A549 (cell line): ENCODE measurements at regions not wholly inside any gene's neighbourhood (a gene's known extent, or its start where the extent isn't known, plus 50 kb on each side); places are given as distances from the start of the nearest gene placed in this dataset.

ENCODE experiments used
- ATAC-seq, 2 experiments: fragments of 200-7000 bp in 1 of 2; fragments of >200 bp in 1 of 2; cut with Nextera tagmentation in 1 of 2; cut with Tn5 transposase in 1 of 2; 3 replicates each; pipeline versions ENCODE4 v1.8.0 to v1.9.1; 2018 to 2020; ENCODE audit warnings: mild to moderate bottlenecking in 1 of 2, moderate library complexity in 1 of 2
- CTCF ChIA-PET: fragments of 300-600 bp; sonication (Branson Sonifier 250); formaldehyde crosslinking; extraction: SDS; loops from one replicate; lab custom pipeline; 2021; ENCODE audit warnings: antibody characterized with exemption, inconsistent platforms; lab: Yijun Ruan, JAX
- POLR2A ChIA-PET: fragments of 350-600 bp; formaldehyde crosslinking; extraction: SDS; loops from one replicate; lab custom pipeline; 2021; ENCODE audit warnings: antibody characterized with exemption, inconsistent platforms; lab: Yijun Ruan, JAX
- DNase-seq, 2 experiments: peaks; one replicate each; pipeline versions ENCODE4 v3.0.0 to v3.0.0-alpha.2; 2011 to 2016; ENCODE audit warnings: low read depth in 1 of 2, low spot score in 1 of 2
- FAIRE-seq: peaks from 2 replicates; lab custom pipeline; 2011; peaks lifted over from hg19 to GRCh38; lab: Jason Lieb, UNC
- H3K27ac ChIP-seq, 2 experiments: fragments of >200 bp; sonication (Bioruptor Twin); formaldehyde crosslinking; 3 replicates each; pipeline ENCODE4 v1.5.1; 2016 to 2017
- H3K4me1 ChIP-seq: fragments of >200 bp; sonication (Bioruptor Twin); formaldehyde crosslinking; 3 replicates; pipeline ENCODE4 v1.6.1; 2016
- H3K4me2 ChIP-seq: fragments of >200 bp; sonication (Bioruptor Twin); formaldehyde crosslinking; 3 replicates; pipeline ENCODE4 v1.6.1; 2016
- H3K4me3 ChIP-seq: fragments of >200 bp; sonication (Bioruptor Twin); formaldehyde crosslinking; 3 replicates; pipeline ENCODE4 v1.5.1; 2016
- H3K9me3 ChIP-seq: fragments of >200 bp; sonication (Bioruptor Twin); formaldehyde crosslinking; 3 replicates; pipeline ENCODE4 v1.6.1; 2016
- CBX8 ChIP-seq: fragments of 200-600 bp; sonication (generic); IDR thresholded peaks from 2 replicates; pipeline ENCODE4 v1.6.1; 2016
- CEBPB ChIP-seq, 2 experiments: fragments of >200 bp in 1 of 2; sonication (Bioruptor Twin) in 1 of 2; formaldehyde crosslinking in 1 of 2; IDR thresholded peaks; 2 replicates each; pipeline ENCODE4 v1.6.1; 2012 to 2016
- CHD2 ChIP-seq: fragments of 150-350 bp; IDR thresholded peaks from 2 replicates; pipeline ENCODE4 v1.6.1; 2014; ENCODE audit warnings: low read length; ENCODE audit not compliant: partially characterized antibody
- CHD4 ChIP-seq: fragments of 200-600 bp; sonication (generic); IDR thresholded peaks from 2 replicates; pipeline ENCODE4 v1.6.1; 2016; ENCODE audit warnings: antibody characterized with exemption, mild to moderate bottlenecking, borderline replicate concordance
- ELK1 ChIP-seq: fragments of 150-350 bp; IDR thresholded peaks from 2 replicates; pipeline ENCODE4 v1.6.1; 2014; ENCODE audit warnings: low read depth, mild to moderate bottlenecking, low read length
- EP300 ChIP-seq, 2 experiments: fragments of >200 bp; sonication (Bioruptor Twin); formaldehyde crosslinking; IDR thresholded peaks; 2 replicates in 1 of 2; 3 replicates in 1 of 2; pipeline ENCODE4 v1.6.1; 2016 to 2017
- ESRRA ChIP-seq: fragments of 150-350 bp; IDR thresholded peaks from 2 replicates; pipeline ENCODE4 v1.6.1; 2014; ENCODE audit warnings: mild to moderate bottlenecking, low read length, borderline replicate concordance
- GATA3 ChIP-seq: IDR thresholded peaks from 2 replicates; pipeline ENCODE4 v1.6.1; 2012; ENCODE audit warnings: borderline replicate concordance
- HDAC2 ChIP-seq: fragments of 200-600 bp; sonication (generic); IDR thresholded peaks from 2 replicates; pipeline ENCODE4 v1.6.1; 2016
- HMGXB4 ChIP-seq: fragments of 250-450 bp; sonication (Bioruptor Pico); IDR thresholded peaks from 2 replicates; pipeline ENCODE4 v1.5.0; 2021; ENCODE audit warnings: mild to moderate bottlenecking, moderate library complexity, borderline replicate concordance
- HOXB13 ChIP-seq: fragments of 250-450 bp; sonication (Bioruptor Pico); IDR thresholded peaks from 2 replicates; pipeline ENCODE4 v1.5.0; 2020; ENCODE audit warnings: low read depth, mild to moderate bottlenecking, moderate library complexity
- JUNB ChIP-seq: fragments of >200 bp; sonication (Bioruptor Twin); formaldehyde crosslinking; IDR thresholded peaks from 2 replicates; pipeline ENCODE4 v1.6.1; 2016
- KDM1A ChIP-seq: fragments of 200-600 bp; sonication (generic); IDR thresholded peaks from 2 replicates; pipeline ENCODE4 v1.6.1; 2016; ENCODE audit warnings: low read depth, mild to moderate bottlenecking
- KDM5A ChIP-seq: fragments of 200-600 bp; sonication (generic); IDR thresholded peaks from 2 replicates; pipeline ENCODE4 v1.6.1; 2016; ENCODE audit warnings: antibody characterized with exemption, mild to moderate bottlenecking
- MAFK ChIP-seq: fragments of 450-650 bp; IDR thresholded peaks from 2 replicates; pipeline ENCODE4 v1.6.1; 2014; ENCODE audit not compliant: partially characterized antibody
- MAZ ChIP-seq: fragments of 150-350 bp; IDR thresholded peaks from 2 replicates; pipeline ENCODE4 v1.6.1; 2014; ENCODE audit warnings: antibody characterized with exemption, low read depth, low read length, borderline replicate concordance
- NFE2L2 ChIP-seq: fragments of 150-350 bp; conservative IDR thresholded peaks from 2 replicates; pipeline ENCODE4 v1.6.1; 2014; ENCODE audit warnings: low read length
- NPAS2 ChIP-seq: fragments of 250-450 bp; sonication (Bioruptor Pico); IDR thresholded peaks from 2 replicates; pipeline ENCODE4 v1.8.0; 2022; ENCODE audit warnings: mild to moderate bottlenecking, moderate library complexity, borderline replicate concordance
- NR3C1 ChIP-seq: fragments of >200 bp; sonication (Bioruptor Twin); formaldehyde crosslinking; IDR thresholded peaks from 3 replicates; pipeline ENCODE4 v1.6.1; 2017
- PBX3 ChIP-seq: IDR thresholded peaks from 2 replicates; pipeline ENCODE4 v1.6.1; 2012
- POLR2AphosphoS2 ChIP-seq: conservative IDR thresholded peaks from 2 replicates; pipeline ENCODE4 v1.6.1; 2012; ENCODE audit warnings: low read length, improper control_type of control experiment, inconsistent platforms
- RAD21 ChIP-seq, 2 experiments: fragments of >200 bp in 1 of 2; sonication (Bioruptor Twin) in 1 of 2; formaldehyde crosslinking in 1 of 2; IDR thresholded peaks in 1 of 2; conservative IDR thresholded peaks in 1 of 2; 2 replicates in 1 of 2; 3 replicates in 1 of 2; pipeline ENCODE4 v1.6.1; 2012 to 2018; ENCODE audit warnings: inconsistent platforms in 1 of 2
- RARB ChIP-seq: fragments of 250-450 bp; sonication (Bioruptor Pico); IDR thresholded peaks from 2 replicates; pipeline ENCODE4 v1.8.0; 2021; ENCODE audit warnings: mild to moderate bottlenecking, moderate library complexity
- RCOR1 ChIP-seq: fragments of 150-350 bp; IDR thresholded peaks from 2 replicates; pipeline ENCODE4 v1.6.1; 2014; ENCODE audit warnings: antibody characterized with exemption, low read length, low read depth
- SMC3 ChIP-seq: fragments of >200 bp; sonication (Bioruptor Twin); formaldehyde crosslinking; IDR thresholded peaks from 3 replicates; pipeline ENCODE4 v1.6.1; 2018; ENCODE audit warnings: inconsistent platforms
- TFCP2L1 ChIP-seq: fragments of 250-450 bp; sonication (Bioruptor Pico); IDR thresholded peaks from 2 replicates; pipeline ENCODE4 v1.5.0; 2021; ENCODE audit warnings: mild to moderate bottlenecking
- TP53 ChIP-seq: fragments of 250-450 bp; sonication (Bioruptor Pico); IDR thresholded peaks from 2 replicates; pipeline ENCODE4 v1.5.0; 2021; ENCODE audit warnings: mild to moderate bottlenecking, moderate library complexity
- ZFP36 ChIP-seq: fragments of 450-650 bp; IDR thresholded peaks from 2 replicates; pipeline ENCODE4 v1.6.1; 2014; ENCODE audit warnings: borderline replicate concordance; ENCODE audit not compliant: partially characterized antibody
- WGBS: methylation state at CpG from one replicate; pipeline ENCODE4 v1.1.6; 2017; ENCODE audit errors: missing lambda C conversion rate; 5-methylcytosine and 5-hydroxymethylcytosine counted together

- Histone ChIP-seq H3K4me3 (no peak overlapping the region), H3K4me1 (no peaks in the 10 kb centered on the region), H3K9me3 (no peaks in the 10 kb centered on the region), H3K4me2 (no peak overlapping the region), H3K27ac (no peak overlapping the region)
- DNase-seq (no peak), ATAC-seq (no peak), FAIRE-seq (no peak)
- ChIA-PET CTCF (no interaction called here), POLR2A (no interaction called here)
- WGBS = 0% methylated on average over 2 of the region's 3 CpGs
- no peak for TF ChIP-seq EP300 (IDR thresholded peaks at IDR 0.05)
- no peak for TF ChIP-seq GATA3
- TF ChIP-seq RCOR1 = no peak
- TF ChIP-seq POLR2AphosphoS2 = no peak
- TF ChIP-seq KDM5A = no peak
- TF ChIP-seq CHD4 = no peak
- TF ChIP-seq TP53 (CRISPR knock-in tag) = no peak
- no peak for TF ChIP-seq NPAS2
- no peak for TF ChIP-seq MAFK
- TF ChIP-seq MAZ = no peak
- no peak for TF ChIP-seq ESRRA
These were observed 96.3 kb upstream of the WDR1 start for GRCh38 chr4:10212901-10213300.

- ChIA-PET CTCF (no interaction called here), POLR2A (no interaction called here)
- Histone ChIP-seq H3K4me2 (no peak overlapping the region), H3K4me3 (no peak overlapping the region), H3K27ac (no peak overlapping the region), H3K9me3 (no peaks in the 10 kb centered on the region), H3K4me1 (no peaks in the 10 kb centered on the region)
- no peak for ATAC-seq
- TF ChIP-seq TFCP2L1 (CRISPR knock-in tag) (no peak), CHD2 (no peak), HDAC2 (no peak), PBX3 (no peak), JUNB (no peak), CEBPB (IDR thresholded peaks at IDR 0.05) (no peak), NFE2L2 (no peak), SMC3 (no peak), CBX8 (no peak), RARB (no peak), HOXB13 (CRISPR knock-in tag) (no peak), HMGXB4 (no peak), ELK1 (no peak), EP300 (IDR thresholded peaks at IDR 0.05) (no peak), RAD21 (conservative IDR thresholded peaks at IDR 0.05 in 1 of 2, IDR thresholded peaks at IDR 0.05 in 1 of 2) (no peak), KDM1A (no peak), NR3C1 (no peak), ZFP36 (no peak), ESRRA (no peak), TP53 (CRISPR knock-in tag) (no peak)
- no peak for FAIRE-seq
- no peak for DNase-seq
- WGBS = 7% methylated on average over 2 of the region's 2 CpGs
These were observed 95.8 kb upstream of the WDR1 start for GRCh38 chr4:10212400-10212799.
